ENCODE measurements at regions not wholly inside any gene's neighbourhood (a gene's known extent, or its start where the extent isn't known, plus 50 kb on each side); places are given as distances from the start of the nearest gene placed in this dataset.

GRCh38 chr4:176009254-176009653 is 56.4 kb upstream of the WDR17 start:
- TF ChIP-seq, protein P1, sequence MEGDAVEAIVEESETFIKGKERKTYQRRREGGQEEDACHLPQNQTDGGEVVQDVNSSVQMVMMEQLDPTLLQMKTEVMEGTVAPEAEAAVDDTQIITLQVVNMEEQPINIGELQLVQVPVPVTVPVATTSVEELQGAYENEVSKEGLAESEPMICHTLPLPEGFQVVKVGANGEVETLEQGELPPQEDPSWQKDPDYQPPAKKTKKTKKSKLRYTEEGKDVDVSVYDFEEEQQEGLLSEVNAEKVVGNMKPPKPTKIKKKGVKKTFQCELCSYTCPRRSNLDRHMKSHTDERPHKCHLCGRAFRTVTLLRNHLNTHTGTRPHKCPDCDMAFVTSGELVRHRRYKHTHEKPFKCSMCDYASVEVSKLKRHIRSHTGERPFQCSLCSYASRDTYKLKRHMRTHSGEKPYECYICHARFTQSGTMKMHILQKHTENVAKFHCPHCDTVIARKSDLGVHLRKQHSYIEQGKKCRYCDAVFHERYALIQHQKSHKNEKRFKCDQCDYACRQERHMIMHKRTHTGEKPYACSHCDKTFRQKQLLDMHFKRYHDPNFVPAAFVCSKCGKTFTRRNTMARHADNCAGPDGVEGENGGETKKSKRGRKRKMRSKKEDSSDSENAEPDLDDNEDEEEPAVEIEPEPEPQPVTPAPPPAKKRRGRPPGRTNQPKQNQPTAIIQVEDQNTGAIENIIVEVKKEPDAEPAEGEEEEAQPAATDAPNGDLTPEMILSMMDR (IDR thresholded peaks at IDR 0.05) = no peak
- no peak for TF ChIP-seq POLR2A (IDR thresholded peaks at IDR 0.05)
